ENCODE measurements at regions not wholly inside any gene's neighbourhood (a gene's known extent, or its start where the extent isn't known, plus 50 kb on each side); places are given as distances from the start of the nearest gene placed in this dataset.

DNA sequence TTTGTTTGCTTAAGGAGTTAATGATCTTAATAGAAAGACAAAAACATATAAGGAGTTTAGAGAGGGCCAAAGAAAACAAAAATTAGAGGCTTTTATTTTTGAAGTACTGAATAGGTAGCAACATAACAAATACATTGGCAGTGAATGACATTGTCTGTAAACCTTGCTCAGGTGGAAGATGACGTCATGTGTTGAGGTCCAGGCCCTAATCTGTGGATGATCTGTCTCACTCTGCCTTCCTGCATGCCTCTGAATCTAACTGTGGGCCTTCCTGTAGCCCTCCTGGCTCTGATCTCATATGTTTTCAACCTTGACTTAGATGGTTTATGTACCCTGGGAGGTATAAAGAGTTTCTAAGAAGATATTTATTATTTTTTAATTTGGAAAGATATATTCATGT is 58.1 kb upstream of the DYNAP start:
- peak in 1 of 3 experiments; percentile 59 for DNase-seq

Measured in NCI-H1417 (cell line).